ENCODE measurements at regions not wholly inside any gene's neighbourhood (a gene's known extent, or its start where the extent isn't known, plus 50 kb on each side); places are given as distances from the start of the nearest gene placed in this dataset.

GRCh38 chr13:29922281-29922821, 71.9 kb upstream of the UBL3 start:
- in situ Hi-C loops (cut with HindIII; ENCODE audit: low pct_unique_long_range_greater_than_20kb, low sequenced_read_pairs) (no loop called here), intact Hi-C loops (cut with micrococcal nuclease; ENCODE audit: unreplicated experiment) (no loop called here)
- Histone ChIP-seq H3K36me3 (ENCODE audit: control insufficient read depth, insufficient read depth, low read length) (no peaks in the 10 kb centered on the region), H3K27me3 (ENCODE audit: control insufficient read depth, insufficient read depth, low read length) (no peaks in the 10 kb centered on the region), H3K9me3 (ENCODE audit: control insufficient read depth, insufficient read depth, low read depth, low read length) (no peaks in the 10 kb centered on the region), H3K4me3 (ENCODE audit: low read depth in 2 of 2, low read length in 2 of 2) (no peak overlapping the region), H3K4me1 (ENCODE audit: control insufficient read depth, insufficient read depth, low read length) (peaks cover 11% of the 10 kb centered on the region; the same call in 1 of the 2 replicates), H3K27ac (ENCODE audit: low read length) (no peak overlapping the region)
- no TSS peak for BruUV-seq (replicated peaks)
- ChIA-PET CTCF (no interaction called here), POLR2A (interaction anchor here (0.6 kb wide), 1 partner anchor 180 kb away, joined by 3 read pairs; no protein-coding TSS in a partner anchor)
- TF ChIP-seq CTCF (IDR thresholded peaks at IDR 0.05) (no peak), SIN3A (IDR thresholded peaks at IDR 0.05; ENCODE audit: borderline replicate concordance, insufficient read depth, low read depth, low read length) (no peak), POLR2AphosphoS5 (IDR thresholded peaks at IDR 0.05; ENCODE audit: low read depth, low read length) (no peak), TCF7L2 (IDR thresholded peaks at IDR 0.05; ENCODE audit: low read depth, low read length) (no peak), REST (IDR thresholded peaks at IDR 0.05; ENCODE audit: insufficient read depth in 1 of 2, low read depth in 2 of 2, low read length in 1 of 2) (no peak)
- ATAC-seq (no peak), DNase-seq (ENCODE audit: low read depth, low spot score) (no peak)

GRCh38 chr13:29921542-29921941, 71.1 kb upstream of the UBL3 start:
- ChIA-PET POLR2A (no interaction called here), CTCF (no interaction called here)
- intact Hi-C loops (cut with micrococcal nuclease; ENCODE audit: unreplicated experiment) = no loop called here
- H3K9me3 ChIP-seq (ENCODE audit: control insufficient read depth, insufficient read depth, low read depth, low read length) = no peaks in the 10 kb centered on the region
- H3K36me3 ChIP-seq (ENCODE audit: control insufficient read depth, insufficient read depth, low read length) = no peaks in the 10 kb centered on the region
- no peak for TF ChIP-seq REST (IDR thresholded peaks at IDR 0.05; ENCODE audit: insufficient read depth in 1 of 2, low read depth in 2 of 2, low read length in 1 of 2)
- no peak for TF ChIP-seq POLR2AphosphoS5 (IDR thresholded peaks at IDR 0.05; ENCODE audit: low read depth, low read length)
- no peak for TF ChIP-seq CTCF (IDR thresholded peaks at IDR 0.05)
- TF ChIP-seq TCF7L2 (IDR thresholded peaks at IDR 0.05; ENCODE audit: low read depth, low read length) = no peak
- TF ChIP-seq SIN3A (IDR thresholded peaks at IDR 0.05; ENCODE audit: borderline replicate concordance, insufficient read depth, low read depth, low read length) = no peak
- ATAC-seq = no peak
- no TSS peak for BruUV-seq (replicated peaks)
- H3K27me3 ChIP-seq (ENCODE audit: control insufficient read depth, insufficient read depth, low read length) = no peaks in the 10 kb centered on the region
- H3K4me3 ChIP-seq (ENCODE audit: low read depth in 2 of 2, low read length in 2 of 2) = no peak overlapping the region
- in situ Hi-C loops (cut with HindIII; ENCODE audit: low pct_unique_long_range_greater_than_20kb, low sequenced_read_pairs) = no loop called here
- no peak overlapping the region for H3K27ac ChIP-seq (ENCODE audit: low read length)
- no peak for DNase-seq (ENCODE audit: low read depth, low spot score)
- H3K4me1 ChIP-seq (ENCODE audit: control insufficient read depth, insufficient read depth, low read length) = peaks cover 11% of the 10 kb centered on the region; the same call in 1 of the 2 replicates
